ENCODE measurements at regions not wholly inside any gene's neighbourhood (a gene's known extent, or its start where the extent isn't known, plus 50 kb on each side); places are given as distances from the start of the nearest gene placed in this dataset.
"Not testable (repeated sequence)": the region's sequence is repeated elsewhere in the genome, so short reads cannot be mapped to it uniquely, and the experiment has no call there.

DNA sequence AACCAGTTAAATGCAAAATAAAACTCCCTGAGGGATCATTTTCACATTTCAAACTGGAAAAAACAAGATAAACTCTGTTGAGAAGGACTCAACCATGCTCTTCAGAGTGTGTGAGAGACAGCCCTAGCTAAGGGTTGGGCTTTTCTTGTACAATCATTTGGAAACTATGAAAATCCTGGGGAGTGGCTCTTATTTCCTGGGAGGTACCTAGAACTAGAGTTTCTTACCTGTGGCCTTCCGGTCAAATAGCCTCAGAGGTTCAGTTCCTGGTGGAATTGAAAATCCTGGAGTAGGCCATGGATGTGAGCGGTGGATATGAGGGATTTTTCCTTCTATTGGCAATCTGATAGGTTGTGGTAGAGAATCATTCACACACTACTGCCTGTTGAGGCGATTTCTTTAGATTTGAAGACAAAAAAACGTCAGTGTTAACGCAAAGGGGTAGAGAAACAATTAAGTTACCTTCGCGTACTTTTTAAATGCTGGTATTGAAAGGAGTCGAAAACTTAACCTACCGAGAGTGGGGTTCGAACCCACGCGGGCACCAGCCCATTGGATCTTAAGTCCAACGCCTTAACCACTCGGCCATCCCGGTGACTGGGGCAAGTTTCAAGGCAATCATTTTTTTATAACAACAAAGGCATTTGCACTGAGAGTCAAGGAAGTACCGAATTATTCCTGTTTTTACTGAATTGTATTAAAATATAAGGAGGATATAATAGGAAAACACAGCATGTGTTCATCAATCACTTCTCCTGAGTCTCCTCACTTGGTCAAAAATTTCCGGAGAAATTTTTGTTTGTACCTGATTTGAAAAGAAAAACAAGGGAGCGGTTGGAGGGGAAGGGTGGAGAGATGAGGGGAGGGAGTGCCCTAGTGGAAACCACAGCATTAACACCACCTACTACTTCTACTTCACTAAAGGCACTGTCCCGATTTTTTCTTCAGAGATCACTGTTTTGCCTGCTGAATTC is 191.3 kb downstream of the OR2B2 start:
- no peak for DNase-seq

DNA sequence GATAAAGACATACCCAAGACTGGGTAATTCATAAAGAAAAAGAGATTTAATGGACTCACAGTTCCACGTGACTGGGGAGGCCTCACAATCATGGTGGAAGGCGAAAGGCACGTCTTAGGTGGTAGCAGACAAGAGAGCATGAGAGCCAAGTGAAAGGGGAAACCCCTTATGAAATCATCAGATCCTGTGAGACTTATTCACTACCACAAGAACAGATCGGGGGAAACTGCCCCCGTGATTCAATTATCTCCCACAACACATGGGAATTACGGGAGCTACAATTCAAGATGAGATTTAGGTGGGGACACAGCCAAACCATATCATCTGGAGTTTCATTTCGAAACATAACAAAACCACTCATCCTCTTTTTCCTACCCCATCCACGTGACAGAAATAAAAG is 193.2 kb downstream of the OR2B2 start:
- DNase-seq, result not testable (repeated sequence)

DNA sequence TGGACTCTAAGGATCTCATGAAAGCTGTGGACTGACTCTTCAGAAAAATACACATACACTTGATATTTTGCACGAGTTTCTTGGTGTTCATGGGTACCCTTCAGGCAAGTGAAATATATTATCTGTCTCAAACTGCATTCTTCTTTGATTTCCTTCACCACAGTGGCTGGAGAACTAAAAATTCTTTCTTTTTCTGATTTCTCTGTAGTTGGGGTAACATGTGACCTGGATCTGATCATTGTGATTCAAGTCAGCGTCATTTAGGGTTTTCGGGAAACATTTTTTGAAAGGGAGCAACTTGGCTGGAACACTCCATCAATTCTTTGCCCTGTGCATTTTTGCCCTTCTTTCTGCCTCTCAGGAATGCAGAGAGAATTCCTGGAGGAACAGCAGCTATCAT is 205.8 kb downstream of the OR2B2 start:
- no peak for DNase-seq

GRCh38 chr6:27700337-27700736 is 211.9 kb downstream of the OR2B2 start:
- no peak for DNase-seq

- no peak for DNase-seq
Observed at GRCh38 chr6:27694547-27694874, 217.7 kb downstream of the OR2B2 start.

DNA sequence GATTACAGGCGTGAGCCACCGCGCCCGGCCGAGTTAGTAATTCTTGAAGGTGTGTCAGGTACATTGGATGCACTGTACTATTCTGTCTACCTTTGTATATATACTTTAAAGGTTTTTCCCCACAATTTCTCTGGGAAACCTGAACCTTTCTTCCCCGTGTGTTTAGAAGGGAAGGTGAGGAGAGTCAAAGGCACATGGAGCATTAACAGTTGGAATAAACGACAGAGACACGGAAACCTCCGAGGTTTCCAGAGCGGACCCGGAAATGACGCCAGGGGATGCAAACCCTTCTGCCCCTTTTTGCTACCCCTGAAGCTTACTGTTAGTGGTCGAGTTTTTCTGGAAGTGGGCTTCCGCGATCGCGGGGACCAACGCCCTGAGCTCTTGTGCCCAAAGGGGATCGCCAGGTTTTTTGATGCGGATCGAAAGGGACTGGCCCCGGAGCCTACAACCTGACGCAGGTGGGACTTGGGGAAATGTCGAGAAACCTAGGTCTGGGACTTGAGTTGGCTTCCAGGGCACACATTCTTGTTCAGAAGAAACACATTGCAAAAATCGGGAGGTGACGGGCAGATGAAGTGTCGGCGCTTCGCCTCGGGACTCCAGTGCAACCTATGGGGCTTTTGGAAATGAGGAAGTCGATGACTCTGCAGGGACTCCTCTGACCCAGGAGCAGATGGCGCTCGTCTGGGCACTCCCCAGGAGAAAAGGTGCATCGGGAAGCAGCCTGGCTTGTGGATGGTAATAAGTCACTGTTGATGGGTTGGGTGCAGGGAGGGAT is 218.2 kb downstream of the OR2B2 start:
- peak; percentile 25 for DNase-seq

DNA sequence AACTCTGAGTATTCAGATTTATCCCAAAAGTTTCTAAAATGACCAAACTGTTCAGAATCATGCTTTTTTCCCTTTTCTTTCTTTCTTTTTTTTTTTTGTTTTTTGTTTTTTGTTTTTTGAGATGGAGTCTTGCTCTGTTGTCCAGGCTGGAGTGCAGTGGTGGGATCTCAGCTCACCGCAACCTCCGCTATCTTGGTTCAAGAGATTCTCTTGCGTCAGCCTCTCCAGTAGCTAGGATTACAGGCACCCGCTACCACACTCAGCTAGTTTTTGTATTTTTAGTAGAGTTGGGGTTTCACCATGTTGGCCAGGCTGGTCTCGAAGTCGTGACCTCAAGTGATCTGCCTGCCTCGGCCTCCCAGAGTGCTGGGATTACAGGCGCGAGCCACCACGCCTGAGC is 219.2 kb upstream of the ZNF184 start:
- DNase-seq, result not testable (repeated sequence)

GRCh38 chr6:27688014-27688586 is 215.2 kb upstream of the ZNF184 start:
- DNase-seq, result peak; percentile 87

DNA sequence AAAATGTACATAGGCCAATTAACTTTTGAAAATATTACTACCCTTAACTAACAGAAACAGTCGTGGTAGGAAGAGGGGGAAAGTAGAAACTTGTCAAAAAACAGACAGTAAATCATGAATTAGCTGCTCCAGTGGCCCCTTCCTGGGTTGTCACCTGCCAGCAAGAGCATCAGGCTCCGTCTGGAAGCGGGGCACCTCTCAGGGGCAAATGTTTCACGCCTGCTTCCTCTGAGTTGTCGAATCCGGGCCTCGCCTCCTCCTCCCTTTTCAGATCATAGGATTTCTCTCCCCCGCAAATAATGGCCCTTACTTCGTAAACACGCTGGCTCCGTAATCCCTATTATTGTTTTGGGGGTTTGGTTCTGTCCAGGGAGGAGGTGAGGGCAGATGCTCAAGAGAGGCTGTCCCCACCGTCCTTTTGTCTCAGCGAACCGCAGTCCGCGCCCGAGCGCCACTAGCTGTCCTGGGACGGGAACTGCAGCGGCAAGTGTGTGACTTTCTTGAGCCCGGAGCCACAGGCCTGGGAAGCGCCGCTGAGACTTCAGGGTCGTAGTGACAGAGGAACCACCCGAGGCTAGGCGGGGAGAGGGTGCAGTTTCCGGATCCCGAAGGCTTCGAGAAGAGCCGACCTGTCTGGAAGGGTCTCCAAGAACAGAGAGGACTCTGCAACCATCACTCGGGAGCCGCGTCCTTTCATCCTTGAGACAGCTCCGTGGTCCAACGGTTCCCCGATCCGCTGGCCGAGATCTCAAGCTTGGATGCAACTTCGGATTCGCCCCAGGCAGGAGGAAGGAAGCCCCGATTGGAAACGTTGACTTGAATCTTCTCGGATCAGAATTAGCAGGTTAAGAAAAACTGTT is 214.5 kb upstream of the ZNF184 start:
- DNase-seq, result peak; percentile 75

GRCh38 chr6:27685279-27685678 is 212.4 kb upstream of the ZNF184 start:
- no peak for DNase-seq

DNA sequence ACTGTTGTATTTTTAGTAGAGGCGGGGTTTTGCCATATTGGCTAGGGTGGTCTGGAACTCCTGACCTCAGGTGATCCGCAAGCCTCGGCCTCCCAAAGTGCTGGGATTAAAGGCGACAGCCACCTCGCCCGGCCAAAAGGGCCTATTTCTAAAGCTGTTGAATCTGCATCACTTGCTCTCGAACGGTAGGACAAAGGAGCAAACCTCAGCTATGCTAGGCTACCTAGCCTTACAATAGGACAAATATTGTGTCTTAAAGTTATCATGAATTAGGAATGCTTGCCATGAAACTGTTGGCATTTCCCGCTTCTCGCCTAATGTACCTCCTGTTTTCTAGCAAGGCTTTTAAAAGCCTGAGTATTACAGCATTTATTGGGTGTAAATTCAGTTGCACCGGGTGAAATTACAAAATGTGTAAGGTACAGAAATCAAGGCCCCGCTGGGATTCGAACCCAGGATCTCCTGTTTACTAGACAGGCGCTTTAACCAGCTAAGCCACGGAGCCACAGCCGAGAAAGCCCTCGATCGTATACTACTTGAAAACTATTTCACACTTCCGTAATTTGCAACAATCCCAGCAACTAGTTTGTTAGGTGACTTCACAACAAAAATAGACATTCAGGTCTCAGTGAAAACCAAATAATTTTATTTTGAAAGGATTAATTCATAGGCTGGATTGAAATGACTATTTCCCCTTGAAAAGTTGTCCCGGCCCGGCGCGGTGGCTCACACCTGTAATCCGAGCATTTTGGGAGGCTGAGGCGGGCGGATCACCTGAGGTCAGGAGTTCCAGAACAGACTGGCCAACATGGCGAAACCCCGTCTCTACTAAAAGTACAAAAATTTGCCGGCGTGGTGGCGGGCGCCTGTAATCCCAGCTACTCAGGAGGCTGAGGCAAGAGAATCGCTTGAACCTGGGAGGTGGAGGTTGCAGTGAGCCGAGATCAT is 211.6 kb upstream of the ZNF184 start:
- DNase-seq, result peak; percentile 39

DNA sequence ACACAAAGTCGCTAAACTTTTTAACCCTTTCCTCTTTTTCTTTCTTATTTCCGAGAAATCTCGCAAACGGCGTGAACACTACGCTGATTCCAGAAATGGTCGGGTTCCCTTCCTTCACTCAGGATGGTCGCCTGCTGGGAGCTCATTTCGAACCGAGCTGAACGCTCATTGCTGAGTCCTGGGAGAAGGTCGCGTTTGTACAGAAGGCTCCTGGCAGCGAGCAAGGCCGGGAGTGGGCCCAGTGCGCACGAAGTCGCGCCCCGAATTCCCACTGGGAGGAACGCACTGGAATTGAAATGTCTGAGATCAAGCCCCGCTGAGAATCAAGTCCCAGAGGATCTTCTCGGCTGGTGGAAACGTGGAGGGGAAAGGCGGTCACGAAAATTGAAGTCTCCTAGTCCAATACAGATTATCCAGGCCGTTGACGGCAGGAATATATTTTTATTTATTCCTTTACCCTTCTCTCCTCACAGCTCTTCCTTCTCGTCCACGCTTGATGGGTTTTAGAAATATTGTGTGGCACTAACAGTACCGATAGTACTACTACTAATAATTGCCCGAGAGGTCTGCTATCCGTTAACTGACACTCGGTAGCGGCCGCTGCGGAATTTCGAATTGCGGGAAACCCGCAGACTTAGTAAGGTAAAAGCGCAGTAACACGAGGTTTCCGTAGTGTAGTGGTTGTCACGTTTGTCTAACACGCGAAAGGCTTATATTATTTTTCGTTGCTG is 207.2 kb upstream of the ZNF184 start:
- DNase-seq, result no peak

DNA sequence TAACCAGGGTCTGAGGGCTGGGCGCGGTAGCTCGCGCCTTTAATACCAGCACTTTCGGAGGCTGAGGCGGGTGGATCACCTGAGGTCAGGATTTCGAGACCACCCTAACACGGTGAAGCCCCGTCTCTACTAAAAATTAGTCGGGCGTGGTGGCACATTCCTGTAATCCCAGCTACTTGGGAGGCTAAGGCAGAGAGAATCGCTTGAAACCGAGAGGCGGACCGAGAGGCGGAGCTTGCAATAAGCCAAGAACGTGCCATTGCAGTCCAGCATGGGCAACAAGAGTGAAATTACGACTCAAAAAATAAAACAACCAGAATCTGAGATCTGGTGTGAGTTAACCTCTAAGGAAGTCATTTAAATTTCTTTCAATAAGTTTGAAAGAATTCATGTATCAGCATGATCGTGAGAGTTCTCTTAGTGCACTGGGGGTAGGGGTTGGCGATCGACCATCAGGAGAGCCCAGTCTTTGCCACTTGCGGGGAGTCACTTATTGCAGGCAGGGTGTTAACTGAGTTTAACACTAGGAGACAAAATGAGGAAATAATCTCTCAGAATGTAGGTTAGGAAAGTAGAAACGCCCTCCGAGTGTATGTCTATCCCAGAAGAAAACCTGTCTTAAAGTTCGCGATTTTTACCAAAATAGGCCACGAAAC is 206.5 kb upstream of the ZNF184 start:
- no peak for DNase-seq

DNA sequence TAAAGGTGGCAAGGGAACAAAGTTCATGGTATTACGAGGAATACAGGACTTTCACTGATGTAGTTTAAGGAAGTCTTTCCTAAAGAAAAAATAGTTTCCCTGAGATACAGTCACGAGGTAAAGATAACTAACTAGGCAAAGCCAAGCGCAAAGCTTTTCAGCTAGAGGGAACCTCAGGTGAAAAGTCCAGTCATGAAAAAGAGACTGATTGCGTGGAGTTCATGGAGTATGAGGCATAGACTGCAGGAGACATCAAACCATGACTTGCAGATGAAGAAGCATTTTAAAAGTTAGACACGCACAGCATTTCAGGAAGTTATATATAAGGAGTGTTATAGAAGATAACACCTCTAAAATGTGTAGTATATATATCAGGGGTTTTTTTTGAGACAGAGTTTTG is 205.6 kb upstream of the ZNF184 start:
- DNase-seq, result no peak

GRCh38 chr6:27674882-27675281 is 202.0 kb upstream of the ZNF184 start:
- no peak for DNase-seq

GRCh38 chr6:27672113-27672799 is 199.4 kb upstream of the ZNF184 start:
- DNase-seq, result no peak

- no peak for DNase-seq
Observed at GRCh38 chr6:27669624-27670301, 196.9 kb upstream of the ZNF184 start.

DNA sequence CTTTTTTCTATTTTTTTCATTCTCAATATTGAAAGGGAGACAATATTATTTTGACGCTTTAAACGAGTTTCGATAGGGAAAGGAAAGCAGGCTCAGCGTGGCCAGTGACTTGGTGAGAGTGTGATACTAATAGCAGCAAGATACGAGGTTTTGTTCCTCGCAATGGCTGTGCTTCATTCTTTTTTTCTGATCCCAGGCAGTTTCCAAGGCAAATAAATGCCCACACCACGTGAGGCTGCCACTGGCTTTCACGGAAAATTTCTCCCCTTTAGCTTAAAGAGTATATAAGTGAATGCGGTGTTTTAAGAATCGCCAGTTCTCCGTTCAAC is 196.4 kb upstream of the ZNF184 start:
- no peak for DNase-seq
